Progenitor cell of endocrine pancreas (in vitro differentiated cells): ENCODE measurements at regions not wholly inside any gene's neighbourhood (a gene's known extent, or its start where the extent isn't known, plus 50 kb on each side); places are given as distances from the start of the nearest gene placed in this dataset.

Source experiments
- DNase-seq: peaks from one replicate; pipeline ENCODE4 v3.0.0; 2021; ENCODE audit warnings: low spot score; ENCODE audit not compliant: unreplicated experiment
- H3K27ac Mint-ChIP-seq: 2 replicates; pipeline ENCODE4 v1.8.0; 2021; ENCODE audit warnings: mild to moderate bottlenecking, moderate library complexity, mixed read lengths
- H3K27me3 Mint-ChIP-seq: 2 replicates; pipeline ENCODE4 v1.8.0; 2021; ENCODE audit warnings: mixed read lengths
- H3K36me3 Mint-ChIP-seq: 2 replicates; pipeline ENCODE4 v1.8.0; 2022; ENCODE audit warnings: mixed read lengths; ENCODE audit not compliant: insufficient read depth
- H3K4me1 Mint-ChIP-seq: 2 replicates; pipeline ENCODE4 v1.8.0; 2021; ENCODE audit warnings: low read depth, mixed read lengths
- H3K4me3 Mint-ChIP-seq: 2 replicates; pipeline ENCODE4 v1.8.0; 2021; ENCODE audit warnings: low read depth, mild to moderate bottlenecking, moderate library complexity, mixed read lengths
- H3K9me3 Mint-ChIP-seq: 2 replicates; pipeline ENCODE4 v1.8.0; 2021; ENCODE audit warnings: low read depth, mixed read lengths
- CTCF ChIP-seq: fragments of 200-600 bp; sonication (generic); IDR thresholded peaks from one replicate; pipeline ENCODE4 v1.5.0; 2021; ENCODE audit warnings: antibody characterized with exemption, mild to moderate bottlenecking; ENCODE audit not compliant: unreplicated experiment

DNA sequence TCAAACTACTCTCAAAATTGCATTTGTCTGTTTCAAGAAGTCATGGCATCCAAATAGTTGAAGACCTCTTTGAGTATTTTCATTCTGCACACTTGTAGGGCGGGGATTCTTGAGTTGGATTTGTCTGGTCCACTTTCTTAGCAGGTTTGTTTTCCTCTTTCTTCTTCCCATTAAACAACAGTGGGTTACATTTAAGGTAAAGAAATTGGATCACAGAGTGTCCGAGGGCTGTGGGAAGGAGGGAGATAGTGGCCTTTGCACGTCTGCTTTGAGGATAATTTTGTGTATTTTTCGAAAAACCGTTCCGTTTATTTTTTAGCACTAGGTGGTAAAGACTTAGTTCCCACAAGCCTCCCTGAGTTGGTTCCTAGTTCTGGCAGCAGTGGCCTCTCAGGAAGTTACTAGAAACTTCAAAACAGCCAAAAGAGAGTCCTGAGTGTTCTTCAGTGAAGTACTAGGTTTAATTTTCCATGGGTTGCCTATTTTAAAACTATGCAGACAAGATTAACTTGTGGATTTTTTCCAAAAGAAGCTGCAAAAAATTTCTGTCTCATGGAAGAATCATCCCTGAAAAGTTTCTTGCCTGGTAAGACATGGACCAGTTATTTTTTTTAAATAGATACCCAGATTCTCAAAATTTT is 107.9 kb downstream of the CDC42EP3 start:
- no peaks in the 10 kb centered on the region for H3K36me3 Mint-ChIP-seq
- peaks cover 8% of the 10 kb centered on the region for H3K4me1 Mint-ChIP-seq
- no peak overlapping the region for H3K4me3 Mint-ChIP-seq
- H3K9me3 Mint-ChIP-seq = no peaks in the 10 kb centered on the region
- H3K27ac Mint-ChIP-seq = no peak overlapping the region
- no peaks in the 10 kb centered on the region for H3K27me3 Mint-ChIP-seq
- DNase-seq = no peak
- no peak for TF ChIP-seq CTCF

GRCh38 chr2:37564356-37564755 is 107.1 kb downstream of the CDC42EP3 start:
- H3K27me3 Mint-ChIP-seq = no peaks in the 10 kb centered on the region
- H3K36me3 Mint-ChIP-seq = no peaks in the 10 kb centered on the region
- H3K27ac Mint-ChIP-seq = no peak overlapping the region
- H3K4me1 Mint-ChIP-seq = peaks cover 8% of the 10 kb centered on the region
- no peak for DNase-seq
- no peak overlapping the region for H3K4me3 Mint-ChIP-seq
- TF ChIP-seq CTCF = no peak
- H3K9me3 Mint-ChIP-seq = no peaks in the 10 kb centered on the region

DNA sequence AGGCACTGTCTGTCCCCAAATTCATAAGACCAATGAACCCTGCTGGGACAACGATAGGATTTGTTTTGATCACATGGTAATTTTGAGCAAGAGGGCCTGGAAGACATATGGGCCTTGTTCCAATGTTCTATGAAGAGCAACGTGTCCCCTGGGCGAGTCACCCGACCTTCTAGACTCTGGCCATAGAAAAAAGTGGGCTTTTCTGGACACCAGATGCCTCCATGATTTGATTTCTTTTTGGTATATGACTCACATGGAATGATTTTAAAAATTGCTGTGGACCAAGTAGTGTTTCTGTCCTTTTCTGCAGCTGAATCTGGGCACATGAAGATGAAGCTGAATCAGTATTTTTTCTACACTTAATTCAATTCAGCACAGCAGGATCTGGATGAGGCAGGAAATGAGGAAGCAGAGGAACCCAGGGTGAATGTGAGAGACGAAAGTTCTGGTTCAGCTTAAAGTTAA is 104.9 kb downstream of the CDC42EP3 start:
- Mint-ChIP-seq H3K9me3 (no peaks in the 10 kb centered on the region), H3K4me3 (no peak overlapping the region), H3K36me3 (no peaks in the 10 kb centered on the region), H3K4me1 (peaks cover 9% of the 10 kb centered on the region), H3K27ac (no peak overlapping the region), H3K27me3 (no peaks in the 10 kb centered on the region)
- DNase-seq = no peak
- no peak for TF ChIP-seq CTCF

GRCh38 chr2:37568565-37568964 is 102.9 kb downstream of the CDC42EP3 start:
- no peak for TF ChIP-seq CTCF
- Mint-ChIP-seq H3K4me3 (no peak overlapping the region), H3K27me3 (no peaks in the 10 kb centered on the region), H3K27ac (no peak overlapping the region), H3K36me3 (no peaks in the 10 kb centered on the region), H3K9me3 (no peaks in the 10 kb centered on the region), H3K4me1 (peaks cover 9% of the 10 kb centered on the region)
- no peak for DNase-seq

DNA sequence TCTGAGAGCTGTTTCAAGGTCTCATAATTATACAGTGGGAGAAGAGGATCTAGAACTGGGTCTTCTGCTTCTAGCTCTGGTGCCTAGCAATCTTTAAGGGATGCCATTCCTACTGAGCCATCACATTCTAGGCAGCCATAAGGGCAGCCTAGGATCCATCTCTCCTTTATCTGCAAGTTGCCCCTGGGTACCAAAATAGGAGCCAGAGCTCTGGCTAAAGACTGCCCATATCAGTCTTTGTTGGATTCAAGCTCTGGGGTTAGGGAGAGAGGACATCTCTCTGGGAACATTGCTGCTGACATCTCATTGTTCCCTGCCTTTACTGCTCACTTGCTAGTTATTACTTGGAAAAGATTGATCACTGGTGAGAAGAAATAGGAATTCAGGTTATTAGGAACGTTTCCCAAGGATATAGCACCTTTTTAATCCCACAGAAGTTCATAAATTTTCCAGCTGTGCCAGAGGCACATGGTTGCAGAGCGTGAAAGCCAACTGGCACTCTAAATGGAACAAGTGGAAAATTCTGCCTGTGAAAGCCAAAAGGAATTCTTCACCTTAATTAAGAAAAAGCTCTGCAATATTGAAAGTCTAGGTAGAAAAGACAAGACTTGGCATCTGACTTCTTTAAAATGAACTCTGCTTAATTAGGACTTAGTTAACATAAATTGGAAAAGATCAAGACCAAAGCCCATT is 102.2 kb downstream of the CDC42EP3 start:
- no peaks in the 10 kb centered on the region for H3K36me3 Mint-ChIP-seq
- H3K27ac Mint-ChIP-seq = no peak overlapping the region
- H3K4me3 Mint-ChIP-seq = no peak overlapping the region
- no peaks in the 10 kb centered on the region for H3K9me3 Mint-ChIP-seq
- no peak for TF ChIP-seq CTCF
- peaks cover 12% of the 10 kb centered on the region for H3K4me1 Mint-ChIP-seq
- no peaks in the 10 kb centered on the region for H3K27me3 Mint-ChIP-seq
- DNase-seq = no peak
